Fibroblast of mammary gland (primary cell): ENCODE measurements at regions not wholly inside any gene's neighbourhood (a gene's known extent, or its start where the extent isn't known, plus 50 kb on each side); places are given as distances from the start of the nearest gene placed in this dataset.
A peak's percentile ranks its signal among the peaks of the same experiment; 100 is the strongest.
"Not testable (repeated sequence)": the region's sequence is repeated elsewhere in the genome, so short reads cannot be mapped to it uniquely, and the experiment has no call there.

Experiments used
- DNase-seq: peaks from one replicate; pipeline ENCODE4 v3.0.0-alpha.2; 2010; ENCODE audit warnings: low read depth
- H3K4me3 ChIP-seq: 2 replicates; pipeline ENCODE4 v1.5.1; 2011; ENCODE audit warnings: low read depth, mild to moderate bottlenecking, low read length, moderate library complexity; ENCODE audit not compliant: control insufficient read depth
- CTCF ChIP-seq: conservative IDR thresholded peaks from 2 replicates; pipeline ENCODE4 v1.5.1; 2011; ENCODE audit warnings: low read depth, low read length, inconsistent platforms; ENCODE audit not compliant: control insufficient read depth, insufficient read depth

- H3K4me3 ChIP-seq: peak overlapping the region; percentile 21
- peak; percentile 67 for TF ChIP-seq CTCF
- DNase-seq: peak; percentile 63
These were observed 145.9 kb downstream of the CCDC74A start for GRCh38 chr2:131673400-131674173.

- DNase-seq: no peak
- H3K4me3 ChIP-seq: no peak overlapping the region
- TF ChIP-seq CTCF: no peak
These were observed 146.5 kb downstream of the CCDC74A start for GRCh38 chr2:131674174-131674507.

- H3K4me3 ChIP-seq: peak overlapping the region; percentile 75
These were observed 154.0 kb downstream of the CCDC74A start for GRCh38 chr2:131681611-131682121.

GRCh38 chr2:131682122-131682944, 154.6 kb downstream of the CCDC74A start:
- H3K4me3 ChIP-seq: peak overlapping the region; percentile 75
- DNase-seq: peak; percentile 84
- peak; percentile 7 for TF ChIP-seq CTCF

More at GRCh38 chr2:131681611-131682121, 154.0 kb downstream of the CCDC74A start:
- DNase-seq: not testable (repeated sequence)

GRCh38 chr2:131682945-131683330, 155.2 kb downstream of the CCDC74A start:
- peak; percentile 37 for DNase-seq
- H3K4me3 ChIP-seq: peak overlapping the region; percentile 75

- not testable (repeated sequence) for H3K4me3 ChIP-seq
- peak; percentile 75 for DNase-seq
These were observed 157.1 kb downstream of the CCDC74A start for GRCh38 chr2:131684631-131685316.

- not testable (repeated sequence) for H3K4me3 ChIP-seq, DNase-seq
These were observed 158.6 kb downstream of the CCDC74A start for GRCh38 chr2:131686164-131686893.

- not testable (repeated sequence) for H3K4me3 ChIP-seq, DNase-seq
These were observed 159.2 kb downstream of the CCDC74A start for GRCh38 chr2:131686894-131687238.

GRCh38 chr2:131689066-131689465, 161.4 kb downstream of the CCDC74A start:
- DNase-seq, H3K4me3 ChIP-seq: not testable (repeated sequence)

GRCh38 chr2:131711268-131711667, 183.6 kb downstream of the CCDC74A start:
- DNase-seq: peak; percentile 6
- not testable (repeated sequence) for H3K4me3 ChIP-seq

- not testable (repeated sequence) for DNase-seq
These were observed 190.2 kb downstream of the CCDC74A start for GRCh38 chr2:131717907-131718306.

GRCh38 chr2:131721163-131721562, 193.5 kb downstream of the CCDC74A start:
- not testable (repeated sequence) for DNase-seq, H3K4me3 ChIP-seq

More at GRCh38 chr2:131717907-131718306, 190.2 kb downstream of the CCDC74A start:
- H3K4me3 ChIP-seq: not testable (repeated sequence)

GRCh38 chr2:131722256-131722655, 194.6 kb downstream of the CCDC74A start:
- H3K4me3 ChIP-seq: not testable (repeated sequence)

More at GRCh38 chr2:131722256-131722655, 194.6 kb downstream of the CCDC74A start:
- not testable (repeated sequence) for DNase-seq
